Islet precursor cell (in vitro differentiated cells): ENCODE measurements at regions not wholly inside any gene's neighbourhood (a gene's known extent, or its start where the extent isn't known, plus 50 kb on each side); places are given as distances from the start of the nearest gene placed in this dataset.

ENCODE experiments used
- DNase-seq: peaks from one replicate; pipeline ENCODE4 v3.0.0-alpha.2; 2018

DNA sequence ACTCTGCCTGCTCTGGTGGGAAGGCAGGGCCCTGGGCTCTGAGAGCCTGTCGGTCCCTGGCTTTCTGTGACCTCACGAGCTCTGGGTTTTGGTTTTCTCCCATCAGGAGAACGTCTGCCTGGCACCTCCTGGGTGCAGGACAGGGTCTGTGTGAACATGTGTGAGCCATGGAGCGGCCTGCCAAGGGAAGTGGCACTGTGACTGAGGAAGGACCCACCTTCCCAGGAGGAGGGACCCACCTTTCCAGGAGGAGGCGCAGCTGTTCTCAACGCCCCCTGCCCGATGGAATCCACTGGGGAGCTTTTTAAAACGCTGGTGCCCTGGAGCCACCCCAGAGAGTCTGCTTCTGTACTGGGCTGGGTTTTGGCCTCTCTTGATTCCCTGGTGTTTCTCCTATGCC, 168.7 kb downstream of the GLI2 start:
- DNase-seq = no peak

DNA sequence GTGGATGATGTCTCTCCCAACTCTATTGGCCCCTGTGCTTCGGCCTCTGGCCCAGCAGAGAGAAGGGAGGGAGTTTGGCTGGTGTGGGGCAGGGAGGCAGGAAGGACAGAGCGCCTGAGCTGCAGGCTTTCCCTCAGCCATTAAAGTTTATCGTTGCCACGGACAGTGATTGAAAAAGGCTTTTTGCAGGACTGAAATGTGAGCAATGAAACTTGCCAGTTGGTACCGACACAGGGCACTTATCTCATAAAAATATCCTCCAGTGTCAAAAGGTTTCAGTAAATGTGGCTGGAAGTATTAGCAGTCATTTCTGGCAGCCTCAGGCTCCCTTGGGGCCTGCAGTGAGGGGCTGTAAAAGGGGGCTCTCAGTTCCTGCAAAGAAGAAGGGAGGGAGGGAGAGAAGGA, 169.2 kb downstream of the GLI2 start:
- no peak for DNase-seq

DNA sequence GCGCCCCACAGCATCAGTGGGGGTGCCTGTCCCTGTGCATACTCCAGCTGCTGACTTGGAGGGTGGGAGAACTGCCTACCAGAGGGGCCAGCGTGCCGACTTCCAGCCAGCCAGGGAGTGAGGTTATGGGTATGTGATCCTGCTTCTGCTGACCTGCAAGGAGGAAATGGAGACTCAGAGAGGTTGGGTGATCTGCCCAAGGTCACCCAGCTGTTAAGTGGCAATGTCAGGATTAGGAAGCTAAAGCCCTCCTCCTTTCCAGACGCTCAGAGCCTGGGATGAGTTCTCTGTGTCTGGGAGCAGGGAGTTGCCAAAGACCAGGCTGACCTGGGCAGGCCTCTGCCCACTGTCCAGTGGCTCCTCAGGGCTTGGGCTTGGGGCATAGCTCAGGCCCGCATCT, 169.6 kb downstream of the GLI2 start:
- DNase-seq = no peak

DNA sequence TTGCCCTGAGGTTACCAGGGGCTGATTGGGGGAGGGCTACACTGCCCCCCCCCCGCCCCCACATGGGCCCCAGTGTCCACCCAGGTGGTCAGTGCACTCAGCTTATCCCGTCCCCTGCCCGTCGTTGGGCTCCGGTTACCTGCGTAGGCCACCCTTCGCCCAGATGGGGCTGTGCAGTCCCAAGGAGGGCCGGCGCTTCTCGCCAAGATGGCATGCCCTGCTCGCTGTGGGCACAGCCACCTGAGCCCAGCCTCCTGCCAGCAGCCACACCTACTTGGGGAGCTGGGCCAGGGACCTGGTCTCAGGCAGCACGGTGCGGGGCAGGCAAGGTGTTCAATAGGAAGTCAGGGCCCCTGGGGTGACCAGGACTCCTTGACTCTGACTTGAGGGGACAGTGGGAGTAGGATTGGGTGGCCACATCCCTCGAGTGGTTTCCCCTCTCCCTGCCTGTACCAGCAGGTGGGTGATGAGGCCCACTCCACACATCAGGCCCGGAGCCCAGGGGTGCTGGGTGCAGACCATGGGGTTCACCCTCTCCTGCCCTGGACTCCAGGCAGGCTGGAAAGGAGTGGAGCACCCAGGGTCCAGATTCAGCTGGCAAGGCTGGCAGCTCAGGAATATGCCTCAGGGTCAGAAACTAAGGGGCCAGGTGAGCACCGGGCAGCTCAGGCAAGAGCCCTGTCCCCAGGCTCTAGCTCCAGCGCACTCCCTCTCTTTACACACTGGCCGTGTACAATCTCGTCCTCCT, 170.3 kb downstream of the GLI2 start:
- DNase-seq = no peak

DNA sequence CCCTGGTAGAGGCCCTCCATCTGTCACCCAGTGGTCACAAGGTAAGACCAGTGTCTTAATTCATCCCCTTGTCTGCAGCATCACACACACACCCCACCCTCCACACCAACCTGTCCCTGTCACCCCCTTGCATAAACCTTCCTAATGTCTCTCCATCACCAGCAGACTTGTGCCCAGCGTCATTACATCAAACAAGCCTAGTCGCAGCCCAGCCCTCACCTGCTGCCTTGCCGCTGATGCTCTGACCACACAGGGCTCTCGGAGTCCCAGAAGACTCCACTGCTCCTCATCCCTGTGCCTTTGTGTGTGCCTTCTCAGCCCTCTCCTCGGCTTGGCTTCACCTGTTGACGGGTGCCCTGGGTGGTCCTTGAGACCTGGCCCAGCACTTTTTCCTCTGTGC, 171.2 kb downstream of the GLI2 start:
- DNase-seq = no peak

DNA sequence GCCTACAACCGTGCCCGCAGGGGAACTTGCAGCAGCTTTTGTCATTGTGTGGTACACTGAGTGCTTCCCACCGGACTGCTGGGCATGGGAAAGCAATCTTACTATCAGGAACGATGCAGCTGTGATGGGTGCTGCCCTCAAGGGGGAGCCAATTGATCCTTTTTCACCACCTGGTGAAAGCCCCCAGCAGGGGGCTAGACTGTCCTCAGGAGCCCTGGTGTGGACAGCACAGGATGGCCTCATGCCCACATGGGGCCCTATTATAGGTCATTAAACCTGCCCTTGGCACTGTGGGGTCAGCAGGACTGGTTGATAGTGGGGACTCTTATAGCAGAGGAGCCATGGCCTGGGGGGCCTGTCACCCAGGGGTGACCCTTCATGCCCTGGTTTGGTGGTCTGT, 172.2 kb downstream of the GLI2 start:
- no peak for DNase-seq

DNA sequence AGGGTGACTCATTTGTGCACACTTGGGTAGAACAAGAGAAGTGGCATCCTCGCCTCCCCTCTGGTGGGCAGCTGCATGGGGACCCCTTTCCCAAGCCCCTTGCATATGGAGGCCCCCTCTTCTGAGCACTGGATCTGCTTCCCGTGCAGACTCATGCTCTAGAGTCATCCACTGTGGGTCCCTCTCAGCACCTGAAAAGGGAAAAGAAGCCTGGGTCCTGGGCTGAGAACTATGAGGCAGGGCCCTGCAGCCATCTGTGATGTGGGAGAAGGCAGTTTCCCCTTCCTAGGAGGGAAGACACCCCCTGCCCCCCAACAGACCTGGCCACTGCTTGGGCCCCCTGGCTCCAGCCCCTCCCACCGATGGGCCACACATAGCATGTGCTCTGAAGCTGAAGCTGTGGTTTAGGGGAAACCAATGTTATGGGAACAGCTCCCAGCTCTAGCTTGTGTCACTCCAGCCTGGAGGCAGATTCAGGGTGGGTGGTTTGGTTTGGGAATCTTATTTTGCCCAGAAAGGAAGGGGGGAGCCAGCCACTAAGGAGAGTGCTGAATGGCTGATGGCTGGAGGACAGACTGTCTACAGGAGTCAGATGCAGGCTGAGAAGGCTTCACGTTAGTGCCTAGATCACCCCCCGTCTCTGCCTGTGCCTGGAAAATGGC, 172.8 kb downstream of the GLI2 start:
- DNase-seq = no peak

DNA sequence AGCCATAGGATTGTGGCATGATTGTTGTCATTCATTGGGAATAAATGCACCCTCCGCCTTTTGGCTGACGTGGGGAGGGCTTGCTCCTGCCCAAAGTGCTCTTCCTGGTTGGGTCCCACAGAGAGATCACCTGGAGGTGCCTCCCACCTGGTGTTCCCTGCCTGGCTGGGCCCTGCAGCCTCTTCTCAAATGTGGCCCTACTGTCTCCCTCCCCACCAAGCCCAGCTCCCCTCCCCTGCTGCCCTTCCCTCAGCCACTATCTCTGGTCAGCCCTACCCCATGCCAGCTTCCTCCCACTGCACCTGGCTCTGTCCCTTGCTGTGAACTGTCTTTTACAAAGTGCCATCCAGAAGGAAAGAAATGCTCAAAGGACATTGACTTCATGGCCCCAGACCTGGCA, 173.4 kb downstream of the GLI2 start:
- DNase-seq = no peak

DNA sequence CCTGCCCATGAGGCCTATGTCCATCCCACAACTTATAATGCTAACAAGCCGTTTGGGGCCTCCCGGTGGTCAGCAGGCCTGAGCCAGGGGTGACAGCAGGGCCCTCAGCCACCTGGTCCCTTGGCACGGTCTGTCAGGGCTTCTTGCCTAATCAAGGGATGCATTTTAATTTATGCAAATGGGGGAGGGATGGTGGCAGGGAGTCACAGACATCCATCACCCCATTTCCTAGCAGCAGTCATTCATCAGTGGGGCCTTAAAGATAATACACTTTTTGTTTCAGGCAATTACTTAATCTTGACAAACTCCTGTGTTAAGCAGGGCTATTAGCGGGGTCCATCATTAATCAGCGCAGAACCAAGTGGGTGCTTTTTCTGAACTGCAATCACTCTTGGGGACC, 174.5 kb downstream of the GLI2 start:
- no peak for DNase-seq

DNA sequence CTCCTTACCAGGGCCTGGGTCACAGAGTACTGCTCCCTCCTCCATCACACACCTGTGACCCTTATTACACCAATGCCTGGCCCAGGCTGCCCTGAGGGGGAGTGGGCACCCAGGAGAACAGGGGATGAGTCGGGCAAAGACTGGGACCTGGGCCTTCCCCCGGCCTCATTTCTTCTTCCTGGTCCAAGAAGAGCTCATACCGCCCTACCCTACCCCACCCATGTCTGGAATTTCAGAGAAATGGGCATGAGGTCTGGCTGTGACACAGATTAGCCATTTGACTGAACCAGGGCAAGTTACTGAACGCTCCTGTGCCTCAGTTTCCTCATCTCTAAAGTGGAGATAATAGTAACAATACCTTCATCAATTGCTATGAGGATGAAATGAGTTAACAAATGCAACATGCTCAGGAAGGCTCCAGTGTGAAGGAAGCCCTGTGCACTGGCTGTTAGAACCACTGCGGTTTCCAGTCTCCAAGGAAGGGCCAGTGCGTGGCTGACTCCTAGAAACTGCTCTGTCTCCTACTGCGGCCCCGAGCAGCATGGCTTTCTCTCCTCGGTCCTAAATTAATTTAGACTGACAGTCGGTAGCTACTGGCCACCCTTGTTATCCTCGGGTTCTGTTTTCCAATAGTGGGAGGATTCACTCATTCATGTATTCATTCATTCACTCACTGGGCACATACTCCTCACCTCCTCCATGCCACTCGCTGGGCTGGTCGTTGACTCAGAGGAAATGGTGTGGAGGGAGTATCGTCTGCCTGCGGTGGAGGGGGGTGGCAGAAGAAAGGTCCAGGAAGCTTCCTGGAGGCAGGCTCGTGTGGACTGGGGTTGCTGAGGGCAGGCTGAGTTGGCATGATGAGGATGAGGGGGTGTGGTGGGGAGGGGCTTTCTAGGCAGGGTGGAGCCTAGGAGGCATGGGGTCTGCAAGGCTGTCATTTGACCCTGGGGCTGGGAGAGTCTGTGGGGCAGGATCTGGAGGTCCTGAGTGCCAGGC, 175.6 kb downstream of the GLI2 start:
- DNase-seq = no peak

DNA sequence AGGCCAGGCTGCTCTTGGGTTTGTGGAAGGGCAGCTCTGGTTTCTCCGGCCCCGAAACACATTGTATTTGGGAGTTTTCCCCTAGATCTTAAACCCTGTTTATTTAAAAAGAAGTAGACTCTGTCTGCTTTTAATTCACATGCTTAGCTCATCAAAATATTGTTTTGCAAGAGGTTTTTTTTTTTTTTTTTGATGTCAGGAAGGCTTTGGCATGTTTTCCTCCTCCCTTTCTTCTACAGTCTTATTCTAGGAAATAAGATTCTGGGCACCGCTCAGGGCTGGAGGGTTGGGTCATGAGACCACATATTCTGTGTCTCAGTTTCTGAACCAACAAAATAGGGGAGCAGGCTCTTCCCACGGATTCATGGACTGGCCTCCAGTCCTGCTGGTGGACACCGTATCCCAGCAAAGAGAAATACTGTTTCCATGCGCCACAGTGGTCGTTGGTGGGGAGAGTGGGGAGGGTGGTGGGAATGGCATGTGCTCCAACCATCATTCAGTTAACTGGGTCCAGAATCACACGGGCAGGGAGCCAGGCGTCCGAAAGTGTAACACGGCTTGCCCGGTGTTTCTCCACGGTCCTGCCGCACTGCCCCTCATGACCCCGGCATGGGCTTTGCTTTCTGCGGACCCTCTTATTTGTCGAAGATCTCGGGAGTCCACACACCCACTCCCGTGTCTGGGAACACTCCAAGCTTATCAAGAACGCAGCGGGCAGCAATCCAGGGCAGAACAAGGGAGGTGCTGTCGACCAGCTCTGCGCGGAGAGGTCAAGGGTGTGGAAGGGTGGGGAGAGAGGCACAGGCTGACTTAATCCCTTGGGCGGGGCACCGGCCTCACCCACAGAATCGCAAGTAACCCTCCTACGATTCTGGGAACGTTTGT, 176.7 kb downstream of the GLI2 start:
- no peak for DNase-seq

DNA sequence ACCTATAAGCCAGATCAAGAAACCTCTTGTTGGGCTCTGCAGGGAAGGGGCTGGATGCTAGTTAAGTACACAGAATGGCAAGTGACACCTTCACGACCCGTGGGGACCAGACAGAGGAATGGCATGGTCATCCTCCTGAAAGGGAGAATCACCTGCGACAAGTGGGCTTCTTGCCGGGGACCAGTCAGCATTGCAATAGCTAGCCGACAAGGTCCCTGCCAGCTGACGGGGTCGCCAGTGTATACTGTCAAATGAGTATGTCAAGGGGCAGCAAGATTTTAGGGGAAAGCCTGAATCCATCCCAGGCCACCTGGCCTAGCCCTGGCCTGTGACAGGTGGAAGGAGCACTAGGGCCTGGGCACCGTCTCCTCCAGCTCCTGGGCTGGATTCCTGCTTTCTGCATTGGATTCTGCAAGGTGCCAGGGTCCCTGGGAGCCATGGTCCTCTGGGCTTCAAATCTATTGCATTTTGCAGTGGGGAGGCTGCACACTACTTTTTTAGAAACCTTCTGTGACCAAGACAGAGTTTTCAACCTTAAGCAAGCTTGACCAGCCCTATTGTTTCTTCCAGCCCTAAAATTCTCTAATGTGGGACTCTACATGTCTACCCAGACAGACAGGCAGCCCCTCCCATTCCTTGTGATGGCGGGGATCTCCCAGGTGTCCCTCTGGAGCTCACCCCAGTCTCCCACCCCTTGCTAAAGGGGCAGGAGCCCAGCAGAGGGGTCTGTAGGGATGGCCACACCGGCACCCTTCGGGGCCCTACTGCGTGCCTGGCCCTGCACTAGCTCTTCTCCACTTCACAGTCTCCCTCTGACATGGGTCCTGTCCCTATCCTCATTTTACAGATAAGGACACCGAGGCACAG, 178.5 kb downstream of the GLI2 start:
- DNase-seq = no peak

DNA sequence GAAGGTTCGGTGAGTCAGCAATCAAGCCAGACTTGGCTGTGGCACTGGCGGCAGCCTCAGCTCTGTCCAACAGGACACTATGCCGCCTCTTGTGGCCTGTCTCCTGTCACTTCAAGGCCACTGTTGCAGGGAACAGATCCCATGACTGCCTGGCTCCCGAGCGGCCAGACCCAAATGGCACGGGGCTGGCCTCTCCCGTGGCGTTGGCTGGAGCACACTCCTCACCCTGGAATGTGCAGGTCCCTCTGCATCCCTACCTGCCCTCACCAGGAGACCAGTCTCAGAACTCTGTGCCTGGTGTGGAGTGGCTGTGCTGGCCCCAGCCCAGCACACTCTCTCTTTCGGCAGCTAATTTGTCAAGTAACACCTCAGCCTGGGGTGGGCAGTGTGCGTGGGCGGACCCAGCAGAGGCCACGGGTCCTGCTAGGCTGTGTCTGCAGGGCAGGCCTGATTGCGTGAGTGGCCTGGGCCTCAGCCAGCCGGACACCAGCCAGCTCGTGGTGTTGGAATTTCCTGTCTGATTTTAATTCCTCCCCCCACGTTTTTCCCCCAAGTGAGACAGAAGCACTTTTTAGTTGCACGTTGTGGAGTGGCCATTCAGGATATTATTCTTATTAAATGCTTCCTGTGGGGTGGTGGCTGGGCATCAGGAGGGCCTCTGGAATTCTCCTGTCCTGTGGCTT, 179.3 kb downstream of the GLI2 start:
- DNase-seq = peak; percentile 97

DNA sequence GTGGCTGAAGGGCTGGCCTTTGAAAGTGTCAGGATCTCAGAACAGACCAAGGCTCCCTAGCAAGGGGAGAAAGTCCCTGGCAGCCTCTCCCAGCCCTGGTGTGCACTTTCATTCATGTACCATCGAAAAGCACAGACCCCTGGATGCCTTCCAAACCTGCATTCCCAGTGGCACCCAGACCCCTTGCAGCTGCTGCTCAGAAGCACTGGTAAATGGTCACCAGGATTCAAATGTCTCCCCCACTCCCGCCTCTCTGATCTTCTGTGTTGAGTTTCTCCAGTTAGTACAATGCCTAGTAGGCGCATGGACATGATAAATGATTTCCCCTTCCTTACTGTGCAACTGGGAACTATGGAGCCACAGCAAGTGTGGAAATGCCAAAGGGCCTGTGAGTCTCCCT, 180.0 kb downstream of the GLI2 start:
- DNase-seq = no peak

DNA sequence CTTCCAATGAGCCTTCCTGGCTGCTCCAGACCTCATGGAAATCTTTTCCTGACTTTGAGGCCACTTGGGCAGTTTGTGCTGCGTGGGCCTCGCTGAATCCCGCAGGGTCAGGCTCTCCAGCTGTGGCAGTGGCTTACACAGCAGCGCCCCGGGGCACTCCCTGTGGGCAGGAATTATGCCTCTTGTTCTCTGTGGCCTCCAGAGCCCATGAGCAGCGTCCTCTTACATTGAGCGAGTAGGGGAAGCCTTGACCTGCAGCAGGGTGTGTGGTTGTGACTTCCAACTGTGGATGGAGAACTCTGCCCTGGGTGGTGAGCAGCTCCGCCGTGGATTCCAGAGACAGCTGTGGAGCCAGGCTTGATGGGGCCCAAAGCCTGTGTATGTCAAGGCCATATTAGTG, 180.8 kb downstream of the GLI2 start:
- DNase-seq = no peak

DNA sequence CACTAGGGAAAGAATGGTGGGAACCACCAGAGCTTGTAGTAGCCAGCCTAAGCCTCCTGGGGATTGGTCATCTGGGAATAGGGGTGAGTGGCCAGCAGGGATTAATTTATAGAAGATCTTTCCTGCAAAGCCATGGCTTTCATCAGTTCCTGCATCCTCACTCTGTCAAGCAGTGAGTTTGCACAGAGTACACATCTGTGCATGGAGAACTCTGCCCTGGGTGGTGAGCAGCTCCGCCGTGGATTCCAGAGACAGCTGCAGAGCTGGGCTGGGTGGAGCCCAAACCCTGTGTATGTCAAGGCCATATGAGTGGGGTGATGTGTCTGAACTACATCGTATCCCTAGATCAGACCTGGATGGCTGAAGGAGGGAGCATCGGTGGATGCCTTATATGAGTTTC, 182.2 kb downstream of the GLI2 start:
- no peak for DNase-seq

DNA sequence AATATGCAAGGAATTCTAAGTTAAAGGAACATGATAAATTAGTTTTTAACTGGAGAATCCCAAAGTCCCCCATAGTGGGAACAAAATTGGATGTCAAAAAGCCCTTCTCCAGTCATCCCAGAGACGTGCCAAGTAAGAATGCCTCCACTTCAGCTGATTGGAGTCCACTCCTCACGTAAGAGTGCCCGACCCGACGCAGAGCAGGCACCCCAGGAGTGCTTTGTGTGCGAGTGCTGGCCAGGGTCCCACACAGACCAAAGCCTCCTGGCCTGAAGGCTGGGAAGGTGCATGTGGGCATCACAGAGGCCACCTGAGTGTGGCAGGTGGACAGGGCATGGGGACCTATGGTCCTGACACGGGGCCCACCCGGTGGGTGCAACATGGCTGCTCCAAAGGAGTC, 183.5 kb downstream of the GLI2 start:
- DNase-seq = no peak

DNA sequence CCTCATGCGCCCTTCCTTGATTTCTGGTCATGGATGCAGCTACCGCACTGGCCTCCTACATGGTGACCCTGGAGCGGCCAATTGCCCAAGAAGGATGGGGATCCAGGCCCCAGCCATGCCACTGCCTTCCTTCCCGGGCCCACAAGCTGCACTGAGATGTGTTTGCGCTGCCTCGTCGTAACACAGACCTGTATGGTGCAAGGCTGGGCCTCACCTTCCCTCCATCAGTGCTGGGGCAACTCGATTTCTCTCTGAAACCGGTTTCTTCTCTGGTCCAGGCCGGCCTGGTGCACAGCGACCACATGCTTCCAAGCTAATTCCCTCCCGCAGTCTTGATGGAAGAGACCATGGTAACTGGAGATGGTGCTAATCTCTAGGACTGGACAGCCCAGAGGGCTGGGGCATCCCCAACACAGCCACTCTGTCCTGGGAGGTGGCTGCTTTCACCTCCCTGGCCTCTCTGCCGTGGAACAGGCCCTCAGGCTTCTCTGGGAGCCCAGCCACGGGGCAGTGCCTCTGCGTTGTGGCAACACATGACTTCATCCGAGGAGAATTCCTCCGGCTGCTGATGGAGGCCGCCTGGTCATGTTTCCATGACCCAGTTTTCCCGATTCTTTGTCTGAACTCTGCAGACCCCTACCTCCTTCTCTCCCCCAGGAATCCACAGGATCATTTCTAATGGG, 184.2 kb downstream of the GLI2 start:
- DNase-seq = peak; percentile 95

DNA sequence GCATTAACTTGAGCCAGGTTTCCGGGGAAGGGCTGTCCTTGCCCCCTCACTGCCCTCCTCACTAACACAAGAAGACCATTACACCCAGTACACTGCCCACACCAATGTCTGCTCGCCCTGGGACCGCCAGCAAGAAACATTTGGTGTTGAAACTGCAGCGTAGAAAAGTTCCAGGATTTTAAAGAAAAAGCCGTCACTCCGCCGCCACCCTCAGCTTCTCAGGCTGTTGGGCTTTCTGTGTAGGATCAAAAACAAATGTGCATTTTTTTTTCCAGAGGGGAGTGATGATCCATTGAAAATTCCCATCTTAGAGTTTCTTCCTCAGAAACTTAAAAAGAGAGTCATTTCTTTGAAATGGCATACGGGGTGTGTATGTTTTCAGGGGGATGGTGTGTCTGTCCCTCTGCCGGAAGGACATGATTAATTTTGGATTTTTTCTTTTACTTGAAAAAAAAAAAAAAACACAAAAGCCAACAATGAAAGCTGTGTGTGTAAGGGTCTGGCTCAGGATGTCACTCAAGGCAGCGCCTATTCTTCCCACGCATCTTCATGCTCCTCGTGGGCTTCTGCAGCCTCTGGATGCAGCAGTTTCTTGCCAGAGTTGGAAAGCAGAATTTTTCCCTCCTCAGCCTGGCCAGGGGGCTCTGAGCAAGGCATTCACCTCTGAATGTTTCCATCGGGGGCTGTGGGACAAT, 184.9 kb downstream of the GLI2 start:
- no peak for DNase-seq

DNA sequence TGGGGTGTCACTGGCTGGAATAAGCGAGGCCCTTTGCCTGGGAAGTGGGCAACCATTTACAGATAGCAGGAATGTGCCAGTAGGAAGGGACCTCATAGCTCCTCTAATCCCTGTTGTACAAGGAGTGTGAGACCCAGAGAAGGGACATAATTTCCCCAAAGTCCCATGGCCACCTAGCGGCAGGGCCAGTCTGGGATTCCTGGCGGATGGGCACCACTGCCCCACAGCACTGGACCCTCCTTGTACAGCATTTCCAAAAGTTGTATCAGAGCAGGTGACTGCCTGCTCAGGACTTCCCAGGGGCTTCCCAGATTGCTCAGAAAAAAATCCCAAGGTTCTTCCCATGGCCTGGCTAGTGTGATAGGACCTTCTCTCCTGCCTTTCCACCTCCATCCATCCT, 185.8 kb downstream of the GLI2 start:
- DNase-seq = no peak
